Natural killer cell (primary cell): ENCODE measurements at regions not wholly inside any gene's neighbourhood (a gene's known extent, or its start where the extent isn't known, plus 50 kb on each side); places are given as distances from the start of the nearest gene placed in this dataset.

ENCODE experiments used
- ATAC-seq, 3 donors: fragments of 150-1000 bp in 2 of 3; fragments of 200-7000 bp in 1 of 3; cut with Tn5 transposase; 1 replicate in 1 of 3; 2 replicates in 2 of 3; pipeline ENCODE4 v1.10.0; 2021; ENCODE audit warnings: mild to moderate bottlenecking in 2 of 3, moderate library complexity in 2 of 3
- DNase-seq, 2 donors: peaks; one replicate each; pipeline versions ENCODE4 v3.0.0 to v3.0.0-alpha.2; 2013 to 2021; ENCODE audit warnings: mixed read lengths in 1 of 2
- H3K27ac ChIP-seq: one replicate; pipeline ENCODE4 v1.5.1; 2013; ENCODE audit warnings: mild to moderate bottlenecking, low read length
- H3K27me3 ChIP-seq: one replicate; pipeline ENCODE4 v1.6.1; 2013; ENCODE audit warnings: low read length; ENCODE audit not compliant: control insufficient read depth, insufficient read depth
- H3K36me3 ChIP-seq: one replicate; pipeline ENCODE4 v1.6.1; 2013; ENCODE audit warnings: low read length; ENCODE audit not compliant: control insufficient read depth, insufficient read depth
- H3K4me1 ChIP-seq: one replicate; pipeline ENCODE4 v1.6.1; 2013; ENCODE audit warnings: low read length; ENCODE audit not compliant: control insufficient read depth, insufficient read depth
- H3K4me3 ChIP-seq: one replicate; pipeline ENCODE4 v1.5.1; 2013; ENCODE audit warnings: low read length
- H3K9me3 ChIP-seq: one replicate; pipeline ENCODE4 v1.6.1; 2013; ENCODE audit warnings: low read length; ENCODE audit not compliant: control insufficient read depth, insufficient read depth
- H3K27ac Mint-ChIP-seq, 2 donors: one replicate each; pipeline ENCODE4 v1.8.0; 2022; ENCODE audit warnings: mild to moderate bottlenecking in 2 of 2, mixed read lengths in 2 of 2, moderate library complexity in 1 of 2
- H3K27me3 Mint-ChIP-seq, 2 donors: one replicate each; pipeline ENCODE4 v1.8.0; 2022; ENCODE audit warnings: low read depth in 2 of 2, mixed read lengths in 2 of 2
- H3K36me3 Mint-ChIP-seq: one replicate; pipeline ENCODE4 v1.8.0; 2022; ENCODE audit warnings: mixed read lengths
- H3K4me1 Mint-ChIP-seq, 2 donors: one replicate each; pipeline ENCODE4 v1.8.0; 2022; ENCODE audit warnings: mixed read lengths in 2 of 2
- H3K4me3 Mint-ChIP-seq: one replicate; pipeline ENCODE4 v1.8.0; 2022; ENCODE audit warnings: mild to moderate bottlenecking, moderate library complexity, mixed read lengths
- H3K9me3 Mint-ChIP-seq, 2 donors: one replicate each; pipeline ENCODE4 v1.8.0; 2022; ENCODE audit warnings: mixed read lengths in 2 of 2
- WGBS: methylation state at CpG from one replicate; pipeline ENCODE4 v1.1.7; 2013; ENCODE audit warnings: missing lambda C conversion rate; ENCODE audit not compliant: insufficient coverage; 5-methylcytosine and 5-hydroxymethylcytosine counted together
- intact Hi-C: fragments of 100-400 bp; cut with micrococcal nuclease; formaldehyde crosslinking; loops from one replicate; pipeline ENCODE4 v1.14.2; 2022
- TF ChIP-seq, protein P1 (sequence below): fragments of 200-600 bp; IDR thresholded peaks from one replicate; pipeline ENCODE4 v1.8.0; 2022; ENCODE audit warnings: antibody characterized with exemption

GRCh38 chr6:43836507-43837240, 66.7 kb downstream of the VEGFA start:
- Mint-ChIP-seq H3K27ac (no peak overlapping the region), H3K36me3 (no peaks in the 10 kb centered on the region), H3K9me3 (no peaks in the 10 kb centered on the region), H3K27me3 (no peaks in the 10 kb centered on the region), H3K4me1 (no peaks in the 10 kb centered on the region), H3K4me3 (no peak overlapping the region)
- TF ChIP-seq, protein P1, sequence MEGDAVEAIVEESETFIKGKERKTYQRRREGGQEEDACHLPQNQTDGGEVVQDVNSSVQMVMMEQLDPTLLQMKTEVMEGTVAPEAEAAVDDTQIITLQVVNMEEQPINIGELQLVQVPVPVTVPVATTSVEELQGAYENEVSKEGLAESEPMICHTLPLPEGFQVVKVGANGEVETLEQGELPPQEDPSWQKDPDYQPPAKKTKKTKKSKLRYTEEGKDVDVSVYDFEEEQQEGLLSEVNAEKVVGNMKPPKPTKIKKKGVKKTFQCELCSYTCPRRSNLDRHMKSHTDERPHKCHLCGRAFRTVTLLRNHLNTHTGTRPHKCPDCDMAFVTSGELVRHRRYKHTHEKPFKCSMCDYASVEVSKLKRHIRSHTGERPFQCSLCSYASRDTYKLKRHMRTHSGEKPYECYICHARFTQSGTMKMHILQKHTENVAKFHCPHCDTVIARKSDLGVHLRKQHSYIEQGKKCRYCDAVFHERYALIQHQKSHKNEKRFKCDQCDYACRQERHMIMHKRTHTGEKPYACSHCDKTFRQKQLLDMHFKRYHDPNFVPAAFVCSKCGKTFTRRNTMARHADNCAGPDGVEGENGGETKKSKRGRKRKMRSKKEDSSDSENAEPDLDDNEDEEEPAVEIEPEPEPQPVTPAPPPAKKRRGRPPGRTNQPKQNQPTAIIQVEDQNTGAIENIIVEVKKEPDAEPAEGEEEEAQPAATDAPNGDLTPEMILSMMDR: no peak
- DNase-seq (no peak), ATAC-seq (no peak)
- H3K27ac ChIP-seq: no peak overlapping the region
- 81% methylated on average over 6 of the region's 7 CpGs for WGBS
- no peak overlapping the region for H3K4me3 ChIP-seq
- intact Hi-C loops: no loop called here
- H3K36me3 ChIP-seq: no peaks in the 10 kb centered on the region
- no peaks in the 10 kb centered on the region for H3K27me3 ChIP-seq
- no peaks in the 10 kb centered on the region for H3K9me3 ChIP-seq
- H3K4me1 ChIP-seq: no peaks in the 10 kb centered on the region
